ENCODE measurements at regions not wholly inside any gene's neighbourhood (a gene's known extent, or its start where the extent isn't known, plus 50 kb on each side); places are given as distances from the start of the nearest gene placed in this dataset.
"Not testable (repeated sequence)": the region's sequence is repeated elsewhere in the genome, so short reads cannot be mapped to it uniquely, and the experiment has no call there.

GRCh38 chr9:19630760-19631159 is 158.1 kb downstream of the SLC24A2 start:
- H3K27me3 ChIP-seq (ENCODE audit: control insufficient read depth in 3 of 3, insufficient read depth in 3 of 3, low read length in 3 of 3): no peaks in the 10 kb centered on the region

DNA sequence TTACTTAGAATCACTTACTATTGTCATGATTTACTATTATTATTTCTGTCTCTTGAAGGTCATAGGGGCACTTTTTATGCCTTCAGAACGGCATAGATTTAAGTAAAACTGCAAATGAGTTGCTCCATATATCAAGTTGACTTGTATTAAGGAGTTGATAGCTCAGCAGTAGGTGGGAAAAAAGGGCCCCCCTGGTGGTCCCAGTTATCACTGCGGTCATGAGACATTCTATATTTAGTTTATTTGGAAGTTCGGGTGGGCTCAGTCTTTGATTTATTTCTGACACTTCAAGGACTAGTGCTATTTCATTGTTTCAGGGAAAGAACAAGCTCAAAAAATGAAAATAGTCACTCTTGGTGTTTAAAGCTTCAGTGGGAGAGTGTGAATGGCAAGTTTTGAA is 159.3 kb downstream of the SLC24A2 start:
- DNase-seq (no peak), FAIRE-seq (no peak)
- WGBS, 3 donors: 37 to 49% (median 46%) methylated on average over 3 of the region's 3 CpGs
- Histone ChIP-seq H3K4me1 (ENCODE audit: control insufficient read depth in 3 of 3, insufficient read depth in 2 of 3, low read depth in 1 of 3, low read length in 2 of 3) (no peaks in the 10 kb centered on the region), H3K36me3 (ENCODE audit: control insufficient read depth in 3 of 3, insufficient read depth in 2 of 3, low read depth in 1 of 3, low read length in 3 of 3) (no peaks in the 10 kb centered on the region), H3K27ac (ENCODE audit: low read depth in 1 of 3, low read length in 2 of 3) (no peak overlapping the region), H3K9me3 (ENCODE audit: control insufficient read depth in 2 of 2, insufficient read depth in 1 of 2, low read depth in 1 of 2, low read length in 1 of 2) (no peaks in the 10 kb centered on the region), H3K27me3 (ENCODE audit: control insufficient read depth in 3 of 3, insufficient read depth in 3 of 3, low read length in 3 of 3) (no peaks in the 10 kb centered on the region), H3K4me3 (ENCODE audit: low read depth in 1 of 3, low read length in 3 of 3) (no peak overlapping the region)

More at GRCh38 chr9:19630760-19631159, 158.1 kb downstream of the SLC24A2 start:
- no peak overlapping the region for H3K4me3 ChIP-seq (ENCODE audit: low read depth in 1 of 3, low read length in 3 of 3)
- no peaks in the 10 kb centered on the region for H3K36me3 ChIP-seq (ENCODE audit: control insufficient read depth in 3 of 3, insufficient read depth in 2 of 3, low read depth in 1 of 3, low read length in 3 of 3)
- H3K9me3 ChIP-seq (ENCODE audit: control insufficient read depth in 2 of 2, insufficient read depth in 1 of 2, low read depth in 1 of 2, low read length in 1 of 2): no peaks in the 10 kb centered on the region
- DNase-seq: no peak
- WGBS, 3 donors: 41 to 61% (median 44%) methylated on average over 4 of the region's 4 CpGs
- H3K27ac ChIP-seq (ENCODE audit: low read depth in 1 of 3, low read length in 2 of 3): no peak overlapping the region
- FAIRE-seq: no peak
- no peaks in the 10 kb centered on the region for H3K4me1 ChIP-seq (ENCODE audit: control insufficient read depth in 3 of 3, insufficient read depth in 2 of 3, low read depth in 1 of 3, low read length in 2 of 3)

GRCh38 chr9:19625426-19625825 is 163.4 kb downstream of the SLC24A2 start:
- not testable (repeated sequence) for H3K9me3 ChIP-seq (ENCODE audit: control insufficient read depth in 2 of 2, insufficient read depth in 1 of 2, low read depth in 1 of 2, low read length in 1 of 2); H3K4me3 ChIP-seq (ENCODE audit: low read depth in 1 of 3, low read length in 3 of 3); H3K27ac ChIP-seq (ENCODE audit: low read depth in 1 of 3, low read length in 2 of 3); FAIRE-seq; H3K36me3 ChIP-seq (ENCODE audit: control insufficient read depth in 3 of 3, insufficient read depth in 2 of 3, low read depth in 1 of 3, low read length in 3 of 3); DNase-seq; H3K27me3 ChIP-seq (ENCODE audit: control insufficient read depth in 3 of 3, insufficient read depth in 3 of 3, low read length in 3 of 3); H3K4me1 ChIP-seq (ENCODE audit: control insufficient read depth in 3 of 3, insufficient read depth in 2 of 3, low read depth in 1 of 3, low read length in 2 of 3)
- WGBS, 3 donors: 96 to 100% (median 97%) methylated on average over 1 of the region's 1 CpG

- no peaks in the 10 kb centered on the region for H3K4me1 ChIP-seq (ENCODE audit: control insufficient read depth in 3 of 3, insufficient read depth in 2 of 3, low read depth in 1 of 3, low read length in 2 of 3)
- H3K36me3 ChIP-seq (ENCODE audit: control insufficient read depth in 3 of 3, insufficient read depth in 2 of 3, low read depth in 1 of 3, low read length in 3 of 3): no peaks in the 10 kb centered on the region
- FAIRE-seq (no peak), DNase-seq (no peak)
- no peaks in the 10 kb centered on the region for H3K27me3 ChIP-seq (ENCODE audit: control insufficient read depth in 3 of 3, insufficient read depth in 3 of 3, low read length in 3 of 3)
- no peaks in the 10 kb centered on the region for H3K9me3 ChIP-seq (ENCODE audit: control insufficient read depth in 2 of 2, insufficient read depth in 1 of 2, low read depth in 1 of 2, low read length in 1 of 2)
- H3K27ac ChIP-seq (ENCODE audit: low read depth in 1 of 3, low read length in 2 of 3): no peak overlapping the region
- WGBS, 3 donors: 34 to 50% (median 36%) methylated on average over 3 of the region's 3 CpGs
- H3K4me3 ChIP-seq (ENCODE audit: low read depth in 1 of 3, low read length in 3 of 3): no peak overlapping the region
Measured at GRCh38 chr9:19624519-19624918, 164.3 kb downstream of the SLC24A2 start.

- H3K4me3 ChIP-seq (ENCODE audit: low read depth in 1 of 3, low read length in 3 of 3): no peak overlapping the region
- H3K9me3 ChIP-seq (ENCODE audit: control insufficient read depth in 2 of 2, insufficient read depth in 1 of 2, low read depth in 1 of 2, low read length in 1 of 2): no peaks in the 10 kb centered on the region
- H3K27me3 ChIP-seq (ENCODE audit: control insufficient read depth in 3 of 3, insufficient read depth in 3 of 3, low read length in 3 of 3): no peaks in the 10 kb centered on the region
- DNase-seq (no peak), FAIRE-seq (no peak)
- H3K27ac ChIP-seq (ENCODE audit: low read depth in 1 of 3, low read length in 2 of 3): no peak overlapping the region
- H3K36me3 ChIP-seq (ENCODE audit: control insufficient read depth in 3 of 3, insufficient read depth in 2 of 3, low read depth in 1 of 3, low read length in 3 of 3): no peaks in the 10 kb centered on the region
- WGBS, 3 donors: 39 to 51% (median 43%) methylated on average over 4 of the region's 4 CpGs
- no peaks in the 10 kb centered on the region for H3K4me1 ChIP-seq (ENCODE audit: control insufficient read depth in 3 of 3, insufficient read depth in 2 of 3, low read depth in 1 of 3, low read length in 2 of 3)
Measured at GRCh38 chr9:19623941-19624340, 164.9 kb downstream of the SLC24A2 start.

GRCh38 chr9:19620326-19620725 is 168.5 kb downstream of the SLC24A2 start:
- Histone ChIP-seq H3K27me3 (ENCODE audit: control insufficient read depth in 3 of 3, insufficient read depth in 3 of 3, low read length in 3 of 3) (no peaks in the 10 kb centered on the region), H3K36me3 (ENCODE audit: control insufficient read depth in 3 of 3, insufficient read depth in 2 of 3, low read depth in 1 of 3, low read length in 3 of 3) (no peaks in the 10 kb centered on the region), H3K27ac (ENCODE audit: low read depth in 1 of 3, low read length in 2 of 3) (no peak overlapping the region), H3K4me1 (ENCODE audit: control insufficient read depth in 3 of 3, insufficient read depth in 2 of 3, low read depth in 1 of 3, low read length in 2 of 3) (no peaks in the 10 kb centered on the region), H3K9me3 (ENCODE audit: control insufficient read depth in 2 of 2, insufficient read depth in 1 of 2, low read depth in 1 of 2, low read length in 1 of 2) (no peaks in the 10 kb centered on the region), H3K4me3 (ENCODE audit: low read depth in 1 of 3, low read length in 3 of 3) (no peak overlapping the region)
- DNase-seq: no peak
- 18 to 39% (median 23%) methylated on average over 4 of the region's 4 CpGs for WGBS, 3 donors
- FAIRE-seq: no peak

GRCh38 chr9:19619221-19619620 is 169.6 kb downstream of the SLC24A2 start:
- Histone ChIP-seq H3K4me1 (ENCODE audit: control insufficient read depth in 3 of 3, insufficient read depth in 2 of 3, low read depth in 1 of 3, low read length in 2 of 3) (no peaks in the 10 kb centered on the region), H3K27ac (ENCODE audit: low read depth in 1 of 3, low read length in 2 of 3) (no peak overlapping the region), H3K27me3 (ENCODE audit: control insufficient read depth in 3 of 3, insufficient read depth in 3 of 3, low read length in 3 of 3) (no peaks in the 10 kb centered on the region), H3K4me3 (ENCODE audit: low read depth in 1 of 3, low read length in 3 of 3) (no peak overlapping the region), H3K36me3 (ENCODE audit: control insufficient read depth in 3 of 3, insufficient read depth in 2 of 3, low read depth in 1 of 3, low read length in 3 of 3) (no peaks in the 10 kb centered on the region), H3K9me3 (ENCODE audit: control insufficient read depth in 2 of 2, insufficient read depth in 1 of 2, low read depth in 1 of 2, low read length in 1 of 2) (no peaks in the 10 kb centered on the region)
- WGBS, 3 donors: 62 to 68% (median 62%) methylated on average over 7 of the region's 7 CpGs
- no peak for DNase-seq
- FAIRE-seq: no peak

DNA sequence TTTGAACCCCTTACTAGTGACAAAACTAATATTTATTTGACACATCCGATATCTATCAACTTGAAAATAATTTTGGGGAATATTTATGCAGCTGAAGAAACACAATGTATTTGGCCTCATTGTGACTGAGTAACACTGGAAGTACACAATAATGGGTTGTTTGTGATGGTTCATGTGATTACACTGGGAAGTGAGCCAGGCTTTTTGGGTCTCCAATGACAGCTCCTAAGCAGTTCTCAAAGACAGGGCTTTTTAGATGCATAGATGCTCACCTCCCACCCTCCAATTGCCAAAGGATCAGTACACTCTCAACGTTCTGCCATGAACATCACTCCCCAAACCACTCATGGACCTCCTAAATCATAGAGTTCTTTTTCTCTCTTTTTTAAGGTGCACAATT is 170.0 kb downstream of the SLC24A2 start:
- H3K27me3 ChIP-seq (ENCODE audit: control insufficient read depth in 3 of 3, insufficient read depth in 3 of 3, low read length in 3 of 3): no peaks in the 10 kb centered on the region
- no peak for DNase-seq
- WGBS, 3 donors: 54 to 73% (median 70%) methylated on average over 2 of the region's 2 CpGs
- H3K4me1 ChIP-seq (ENCODE audit: control insufficient read depth in 3 of 3, insufficient read depth in 2 of 3, low read depth in 1 of 3, low read length in 2 of 3): no peaks in the 10 kb centered on the region
- no peaks in the 10 kb centered on the region for H3K9me3 ChIP-seq (ENCODE audit: control insufficient read depth in 2 of 2, insufficient read depth in 1 of 2, low read depth in 1 of 2, low read length in 1 of 2)
- FAIRE-seq: no peak
- H3K27ac ChIP-seq (ENCODE audit: low read depth in 1 of 3, low read length in 2 of 3): no peak overlapping the region
- no peak overlapping the region for H3K4me3 ChIP-seq (ENCODE audit: low read depth in 1 of 3, low read length in 3 of 3)
- H3K36me3 ChIP-seq (ENCODE audit: control insufficient read depth in 3 of 3, insufficient read depth in 2 of 3, low read depth in 1 of 3, low read length in 3 of 3): no peaks in the 10 kb centered on the region

DNA sequence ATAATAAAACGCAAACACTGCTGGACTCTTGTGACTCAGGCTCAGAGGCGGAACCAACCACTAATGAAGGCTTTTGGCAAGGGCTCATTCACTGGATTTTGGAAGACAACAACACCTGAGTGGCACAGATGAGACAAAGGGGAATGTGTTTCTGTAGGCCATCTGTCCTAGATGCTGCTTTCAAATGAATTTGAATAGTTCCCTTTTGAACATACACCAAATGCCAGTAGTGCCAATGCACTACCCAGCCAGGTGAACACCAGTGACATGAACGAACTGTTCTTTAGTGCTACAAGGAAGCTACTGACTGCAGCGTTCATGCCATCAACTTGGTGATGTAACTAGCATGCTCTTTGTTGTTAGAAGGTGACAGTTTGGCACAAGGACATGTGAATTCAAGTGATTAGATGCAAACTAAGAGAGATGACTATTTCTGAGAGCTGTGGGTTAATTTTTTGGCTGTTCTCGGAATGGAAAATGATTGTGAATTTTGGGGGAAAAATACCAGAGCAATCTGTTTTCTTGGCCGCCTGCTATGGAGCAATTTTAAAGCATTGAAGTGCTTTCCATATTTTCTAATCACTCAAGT is 173.7 kb downstream of the SLC24A2 start:
- Histone ChIP-seq H3K9me3 (ENCODE audit: control insufficient read depth in 2 of 2, insufficient read depth in 1 of 2, low read depth in 1 of 2, low read length in 1 of 2) (no peaks in the 10 kb centered on the region), H3K4me1 (ENCODE audit: control insufficient read depth in 3 of 3, insufficient read depth in 2 of 3, low read depth in 1 of 3, low read length in 2 of 3) (no peaks in the 10 kb centered on the region), H3K4me3 (ENCODE audit: low read depth in 1 of 3, low read length in 3 of 3) (no peak overlapping the region), H3K27ac (ENCODE audit: low read depth in 1 of 3, low read length in 2 of 3) (no peak overlapping the region), H3K27me3 (ENCODE audit: control insufficient read depth in 3 of 3, insufficient read depth in 3 of 3, low read length in 3 of 3) (no peaks in the 10 kb centered on the region), H3K36me3 (ENCODE audit: control insufficient read depth in 3 of 3, insufficient read depth in 2 of 3, low read depth in 1 of 3, low read length in 3 of 3) (no peaks in the 10 kb centered on the region)
- 72 to 83% (median 72%) methylated on average over 6 of the region's 6 CpGs for WGBS, 3 donors
- DNase-seq (no peak), FAIRE-seq (no peak)

Data from small intestine (tissue), 7 donors.